Bronchial epithelial cell (primary cell): ENCODE measurements at regions not wholly inside any gene's neighbourhood (a gene's known extent, or its start where the extent isn't known, plus 50 kb on each side); places are given as distances from the start of the nearest gene placed in this dataset.

Experiments
- DNase-seq: peaks from one replicate; pipeline ENCODE4 v3.0.0-alpha.2; 2010; ENCODE audit warnings: low read depth
- FAIRE-seq: peaks from 2 replicates; lab custom pipeline; 2011; peaks lifted over from hg19 to GRCh38; lab: Jason Lieb, UNC
- H3K27me3 ChIP-seq: 2 replicates; pipeline ENCODE4 v1.5.1; 2011; ENCODE audit warnings: low read length; ENCODE audit not compliant: control insufficient read depth, insufficient read depth
- H3K36me3 ChIP-seq: 2 replicates; pipeline ENCODE4 v1.5.1; 2011; ENCODE audit warnings: low read length; ENCODE audit not compliant: control insufficient read depth, insufficient read depth
- H3K4me3 ChIP-seq: 2 replicates; pipeline ENCODE4 v1.5.1; 2011; ENCODE audit warnings: mild to moderate bottlenecking, low read depth, low read length, control low read depth
- CTCF ChIP-seq: IDR thresholded peaks from 2 replicates; pipeline ENCODE4 v1.5.1; 2011; ENCODE audit warnings: mild to moderate bottlenecking, moderate library complexity, low read length, control low read depth, inconsistent platforms; ENCODE audit not compliant: insufficient read depth, severe bottlenecking

GRCh38 chr14:86515195-86515594 is 985.3 kb downstream of the FLRT2 start:
- DNase-seq: no peak

GRCh38 chr14:86513564-86513963 is 983.6 kb downstream of the FLRT2 start:
- no peaks in the 10 kb centered on the region for H3K27me3 ChIP-seq
- no peak for TF ChIP-seq CTCF
- DNase-seq (no peak), FAIRE-seq (no peak)
- no peak overlapping the region for H3K4me3 ChIP-seq
- H3K36me3 ChIP-seq: no peaks in the 10 kb centered on the region

More at GRCh38 chr14:86515195-86515594, 985.3 kb downstream of the FLRT2 start:
- Histone ChIP-seq H3K36me3 (no peaks in the 10 kb centered on the region), H3K4me3 (no peak overlapping the region), H3K27me3 (no peaks in the 10 kb centered on the region)
- TF ChIP-seq CTCF: no peak
- no peak for FAIRE-seq

- Histone ChIP-seq H3K36me3 (no peaks in the 10 kb centered on the region), H3K27me3 (no peaks in the 10 kb centered on the region), H3K4me3 (no peak overlapping the region)
- no peak for DNase-seq
- no peak for TF ChIP-seq CTCF
- no peak for FAIRE-seq
These were observed 983.1 kb downstream of the FLRT2 start for GRCh38 chr14:86513056-86513455.

- no peak for TF ChIP-seq CTCF
- no peak overlapping the region for H3K4me3 ChIP-seq
- H3K36me3 ChIP-seq: no peaks in the 10 kb centered on the region
- DNase-seq (no peak), FAIRE-seq (no peak)
- H3K27me3 ChIP-seq: no peaks in the 10 kb centered on the region
These were observed 980.5 kb downstream of the FLRT2 start for GRCh38 chr14:86510491-86510890.

- FAIRE-seq (no peak), DNase-seq (peak; percentile 5)
- Histone ChIP-seq H3K27me3 (no peaks in the 10 kb centered on the region), H3K36me3 (no peaks in the 10 kb centered on the region), H3K4me3 (no peak overlapping the region)
- TF ChIP-seq CTCF: no peak
These were observed 975.9 kb downstream of the FLRT2 start for GRCh38 chr14:86505808-86506207.

GRCh38 chr14:86501611-86502010 is 971.7 kb downstream of the FLRT2 start:
- Histone ChIP-seq H3K27me3 (no peaks in the 10 kb centered on the region), H3K4me3 (no peak overlapping the region), H3K36me3 (no peaks in the 10 kb centered on the region)
- no peak for TF ChIP-seq CTCF
- DNase-seq (no peak), FAIRE-seq (no peak)
